Glutamatergic neuron (in vitro differentiated cells): ENCODE measurements at regions not wholly inside any gene's neighbourhood (a gene's known extent, or its start where the extent isn't known, plus 50 kb on each side); places are given as distances from the start of the nearest gene placed in this dataset.

Source experiments
- DNase-seq: peaks from one replicate; pipeline ENCODE4 v3.0.0; 2022
- H3K27ac Mint-ChIP-seq: one replicate; pipeline ENCODE4 v1.8.0; 2020; ENCODE audit warnings: mild to moderate bottlenecking, mixed read lengths, inconsistent platforms; ENCODE audit not compliant: unreplicated experiment
- H3K27me3 Mint-ChIP-seq: one replicate; pipeline ENCODE4 v1.8.0; 2020; ENCODE audit warnings: mild to moderate bottlenecking, moderate library complexity, mixed read lengths, inconsistent platforms; ENCODE audit not compliant: unreplicated experiment
- H3K36me3 Mint-ChIP-seq: one replicate; pipeline ENCODE4 v1.8.0; 2020; ENCODE audit warnings: mild to moderate bottlenecking, mixed read lengths, inconsistent platforms; ENCODE audit not compliant: unreplicated experiment
- H3K4me1 Mint-ChIP-seq: one replicate; pipeline ENCODE4 v1.8.0; 2020; ENCODE audit warnings: mild to moderate bottlenecking, low read depth, mixed read lengths, inconsistent platforms; ENCODE audit not compliant: unreplicated experiment
- H3K4me3 Mint-ChIP-seq: one replicate; pipeline ENCODE4 v1.8.0; 2020; ENCODE audit warnings: mild to moderate bottlenecking, mixed read lengths, inconsistent platforms; ENCODE audit not compliant: unreplicated experiment
- H3K9me3 Mint-ChIP-seq: one replicate; pipeline ENCODE4 v1.8.0; 2020; ENCODE audit warnings: mild to moderate bottlenecking, moderate library complexity, mixed read lengths, inconsistent platforms; ENCODE audit not compliant: unreplicated experiment
- CTCF ChIP-seq: fragments of 200-600 bp; sonication (generic); IDR thresholded peaks from one replicate; pipeline ENCODE4 v1.5.0; 2021; ENCODE audit not compliant: partially characterized antibody, unreplicated experiment

- Mint-ChIP-seq H3K27ac (no peak overlapping the region), H3K4me3 (no peak overlapping the region), H3K4me1 (no peaks in the 10 kb centered on the region), H3K9me3 (no peaks in the 10 kb centered on the region), H3K27me3 (no peaks in the 10 kb centered on the region), H3K36me3 (no peaks in the 10 kb centered on the region)
- TF ChIP-seq CTCF, result peak; percentile 82
- DNase-seq, result peak; percentile 38
Observed at GRCh38 chr4:64539234-64539849, 130.1 kb upstream of the TECRL start.

- H3K4me3 Mint-ChIP-seq, result no peak overlapping the region
- H3K4me1 Mint-ChIP-seq, result no peaks in the 10 kb centered on the region
- no peak overlapping the region for H3K27ac Mint-ChIP-seq
- peak; percentile 31 for DNase-seq
- no peaks in the 10 kb centered on the region for H3K9me3 Mint-ChIP-seq
- H3K36me3 Mint-ChIP-seq, result no peaks in the 10 kb centered on the region
- no peaks in the 10 kb centered on the region for H3K27me3 Mint-ChIP-seq
- peak; percentile 35 for TF ChIP-seq CTCF
Observed at GRCh38 chr4:64538219-64538618, 129.0 kb upstream of the TECRL start.

GRCh38 chr4:64533637-64534036, 124.4 kb upstream of the TECRL start:
- Mint-ChIP-seq H3K27ac (no peak overlapping the region), H3K4me1 (no peaks in the 10 kb centered on the region), H3K4me3 (no peak overlapping the region), H3K36me3 (no peaks in the 10 kb centered on the region), H3K9me3 (no peaks in the 10 kb centered on the region), H3K27me3 (no peaks in the 10 kb centered on the region)
- TF ChIP-seq CTCF, result no peak
- no peak for DNase-seq

- Mint-ChIP-seq H3K4me3 (no peak overlapping the region), H3K4me1 (no peaks in the 10 kb centered on the region), H3K9me3 (no peaks in the 10 kb centered on the region), H3K27ac (no peak overlapping the region), H3K36me3 (no peaks in the 10 kb centered on the region), H3K27me3 (no peaks in the 10 kb centered on the region)
- no peak for TF ChIP-seq CTCF
- no peak for DNase-seq
Observed at GRCh38 chr4:64533159-64533558, 123.9 kb upstream of the TECRL start.

GRCh38 chr4:64520421-64520820, 111.2 kb upstream of the TECRL start:
- Mint-ChIP-seq H3K4me1 (no peaks in the 10 kb centered on the region), H3K36me3 (no peaks in the 10 kb centered on the region), H3K27ac (no peak overlapping the region), H3K27me3 (no peaks in the 10 kb centered on the region), H3K9me3 (peaks cover 1% of the 10 kb centered on the region), H3K4me3 (no peak overlapping the region)
- DNase-seq, result no peak
- no peak for TF ChIP-seq CTCF
